ENCODE measurements at regions not wholly inside any gene's neighbourhood (a gene's known extent, or its start where the extent isn't known, plus 50 kb on each side); places are given as distances from the start of the nearest gene placed in this dataset.

GRCh38 chr2:83596592-83597282 is 862.3 kb downstream of the SUCLG1 start:
- no peak for DNase-seq

- no peak for DNase-seq
Measured at GRCh38 chr2:83595926-83596325, 863.2 kb downstream of the SUCLG1 start.

GRCh38 chr2:83595121-83595690 is 863.9 kb downstream of the SUCLG1 start:
- no peak for DNase-seq

- DNase-seq = no peak
Measured at GRCh38 chr2:83594241-83595120, 864.6 kb downstream of the SUCLG1 start.

- no peak for DNase-seq
Measured at GRCh38 chr2:83587309-83587708, 871.8 kb downstream of the SUCLG1 start.

GRCh38 chr2:83585250-83585649 is 873.8 kb downstream of the SUCLG1 start:
- no peak for DNase-seq

GRCh38 chr2:83584672-83585071 is 874.4 kb downstream of the SUCLG1 start:
- no peak for DNase-seq

- no peak for DNase-seq
Measured at GRCh38 chr2:83582589-83582988, 876.5 kb downstream of the SUCLG1 start.

- DNase-seq = no peak
Measured at GRCh38 chr2:83579507-83579906, 879.6 kb downstream of the SUCLG1 start.

- DNase-seq = no peak
Measured at GRCh38 chr2:83578405-83578804, 880.7 kb downstream of the SUCLG1 start.

GRCh38 chr2:83574614-83575013 is 884.5 kb downstream of the SUCLG1 start:
- DNase-seq = no peak

GRCh38 chr2:83573060-83573459 is 886.0 kb downstream of the SUCLG1 start:
- DNase-seq = no peak

GRCh38 chr2:83572400-83572799 is 886.7 kb downstream of the SUCLG1 start:
- DNase-seq = no peak

GRCh38 chr2:83567551-83567950 is 891.5 kb downstream of the SUCLG1 start:
- no peak for DNase-seq

- no peak for DNase-seq
Measured at GRCh38 chr2:83565626-83566025, 893.5 kb downstream of the SUCLG1 start.

GRCh38 chr2:83565181-83565580 is 893.9 kb downstream of the SUCLG1 start:
- no peak for DNase-seq

- no peak for DNase-seq
Measured at GRCh38 chr2:83561592-83561991, 897.5 kb downstream of the SUCLG1 start.

- DNase-seq = no peak
Measured at GRCh38 chr2:83536556-83536955, 922.5 kb downstream of the SUCLG1 start.

GRCh38 chr2:83534416-83534815 is 924.7 kb downstream of the SUCLG1 start:
- DNase-seq = no peak

- no peak for DNase-seq
Measured at GRCh38 chr2:83531206-83531826, 927.8 kb downstream of the SUCLG1 start.

- no peak for DNase-seq
Measured at GRCh38 chr2:83528767-83529166, 930.3 kb downstream of the SUCLG1 start.

GRCh38 chr2:83522891-83523493 is 936.1 kb downstream of the SUCLG1 start:
- no peak for DNase-seq
